Naive thymus-derived CD4-positive, alpha-beta T cell (primary cell): ENCODE measurements at regions not wholly inside any gene's neighbourhood (a gene's known extent, or its start where the extent isn't known, plus 50 kb on each side); places are given as distances from the start of the nearest gene placed in this dataset.
"Not testable (repeated sequence)": the region's sequence is repeated elsewhere in the genome, so short reads cannot be mapped to it uniquely, and the experiment has no call there.

Source experiments
- ATAC-seq: fragments of 150-1000 bp; cut with Tn5 transposase; 2 replicates; pipeline ENCODE4 v1.10.0; 2021; ENCODE audit warnings: mild to moderate bottlenecking, moderate library complexity
- CTCF ChIA-PET: fragments of 350-600 bp; sonication (Branson Sonifier 250); formaldehyde crosslinking; loops from one replicate; lab custom pipeline; 2021; ENCODE audit warnings: antibody characterized with exemption; lab: Charles Lee
- POLR2A ChIA-PET: fragments of 350-600 bp; sonication (Branson Sonifier 250); formaldehyde crosslinking; loops from one replicate; lab custom pipeline; 2021; ENCODE audit warnings: antibody characterized with exemption, inconsistent platforms; lab: Charles Lee
- DNase-seq, 9 donors: peaks; one replicate each; pipeline versions ENCODE4 v3.0.0 to v3.0.0-alpha.2; 2020 to 2022; ENCODE audit warnings: mixed read lengths in 1 of 9
- H3K27ac ChIP-seq: one replicate; pipeline ENCODE4 v1.7.0; 2013; ENCODE audit warnings: mild to moderate bottlenecking, low read depth, low read length, moderate library complexity
- H3K27me3 ChIP-seq, 2 donors: one replicate each; pipeline ENCODE4 v1.7.0; 2013; ENCODE audit warnings: low read length in 2 of 2, mild to moderate bottlenecking in 2 of 2, moderate library complexity in 2 of 2; ENCODE audit not compliant: control insufficient read depth in 2 of 2, insufficient read depth in 2 of 2
- H3K36me3 ChIP-seq, 3 experiments: 1 replicate in 2 of 3; 2 replicates in 1 of 3; pipeline ENCODE4 v1.7.0; 2013; ENCODE audit warnings: low read length in 3 of 3, mild to moderate bottlenecking in 3 of 3, moderate library complexity in 1 of 3; ENCODE audit not compliant: insufficient read depth in 3 of 3, control insufficient read depth in 2 of 3
- H3K4me1 ChIP-seq, 2 donors: one replicate each; pipeline ENCODE4 v1.7.0; 2013; ENCODE audit warnings: low read length in 2 of 2, mild to moderate bottlenecking in 2 of 2, moderate library complexity in 1 of 2; ENCODE audit not compliant: control insufficient read depth in 2 of 2, insufficient read depth in 2 of 2
- H3K4me3 ChIP-seq: 2 replicates; pipeline ENCODE4 v1.7.0; 2013; ENCODE audit warnings: mild to moderate bottlenecking, low read length
- H3K9me3 ChIP-seq, 3 experiments: 1 replicate in 2 of 3; 2 replicates in 1 of 3; pipeline ENCODE4 v1.7.0; 2013; ENCODE audit warnings: low read length in 3 of 3; ENCODE audit not compliant: control insufficient read depth in 2 of 3
- H3K27ac Mint-ChIP-seq, 9 donors: one replicate each; pipeline ENCODE4 v1.8.0; 2020 to 2022; ENCODE audit warnings: mixed read lengths in 9 of 9, mild to moderate bottlenecking in 8 of 9, moderate library complexity in 5 of 9, inconsistent platforms in 2 of 9
- H3K27me3 Mint-ChIP-seq, 5 donors: one replicate each; pipeline ENCODE4 v1.8.0; 2021 to 2022; ENCODE audit warnings: mixed read lengths in 5 of 5, mild to moderate bottlenecking in 1 of 5
- H3K36me3 Mint-ChIP-seq, 5 donors: one replicate each; pipeline ENCODE4 v1.8.0; 2020 to 2022; ENCODE audit warnings: mixed read lengths in 5 of 5, mild to moderate bottlenecking in 3 of 5, inconsistent platforms in 1 of 5
- H3K4me1 Mint-ChIP-seq, 7 donors: one replicate each; pipeline ENCODE4 v1.8.0; 2020 to 2022; ENCODE audit warnings: mixed read lengths in 7 of 7, mild to moderate bottlenecking in 3 of 7, inconsistent platforms in 1 of 7
- H3K4me3 Mint-ChIP-seq, 10 donors: one replicate each; pipeline ENCODE4 v1.8.0; 2020 to 2022; ENCODE audit warnings: mild to moderate bottlenecking in 10 of 10, mixed read lengths in 10 of 10, moderate library complexity in 6 of 10, inconsistent platforms in 2 of 10
- H3K9me3 Mint-ChIP-seq, 11 donors: one replicate each; pipeline ENCODE4 v1.8.0; 2020 to 2022; ENCODE audit warnings: mixed read lengths in 11 of 11, mild to moderate bottlenecking in 4 of 11, inconsistent platforms in 1 of 11, moderate library complexity in 1 of 11
- intact Hi-C, 2 donors: fragments of 100-400 bp; cut with micrococcal nuclease; formaldehyde crosslinking; loops; one replicate each; pipeline ENCODE4 v1.15.1; 2023

- no peak overlapping the region for H3K4me3 ChIP-seq
- Mint-ChIP-seq H3K27ac (no peak overlapping the region), H3K9me3 (peaks cover 0 to 9% (median 3%) of the 10 kb centered on the region in 11 donors), H3K36me3 (no peaks in the 10 kb centered on the region), H3K4me1 (peaks cover 0 to 7% (median 4%) of the 10 kb centered on the region in 7 donors), H3K27me3 (peaks cover 0 to 18% (median 14%) of the 10 kb centered on the region in 5 donors), H3K4me3 (no peak overlapping the region)
- no peaks in the 10 kb centered on the region for H3K9me3 ChIP-seq
- intact Hi-C loops = loop anchor here in 1 of 2 donors (5.0 kb wide), 1 partner anchor 1521 kb away; no protein-coding TSS in a partner anchor
- POLR2A ChIA-PET = no interaction called here
- no peaks in the 10 kb centered on the region for H3K27me3 ChIP-seq
- H3K36me3 ChIP-seq = no peaks in the 10 kb centered on the region
- DNase-seq (no peak), ATAC-seq (no peak)
- no peaks in the 10 kb centered on the region for H3K4me1 ChIP-seq
- no peak overlapping the region for H3K27ac ChIP-seq
- CTCF ChIA-PET = no interaction called here
Observed at GRCh38 chr14:30272848-30273832, 285.8 kb upstream of the G2E3 start.

GRCh38 chr14:30275604-30276003 lies 283.4 kb upstream of the G2E3 start:
- H3K27ac ChIP-seq = no peak overlapping the region
- H3K27me3 ChIP-seq = no peaks in the 10 kb centered on the region
- Mint-ChIP-seq H3K9me3 (peaks cover 0 to 16% (median 5%) of the 10 kb centered on the region in 11 donors), H3K36me3 (no peaks in the 10 kb centered on the region), H3K27me3 (peaks cover 0 to 13% (median 6%) of the 10 kb centered on the region in 5 donors), H3K4me3 (no peak overlapping the region), H3K4me1 (no peaks in the 10 kb centered on the region), H3K27ac (no peak overlapping the region)
- ChIA-PET POLR2A (no interaction called here), CTCF (no interaction called here)
- no peaks in the 10 kb centered on the region for H3K9me3 ChIP-seq
- no peaks in the 10 kb centered on the region for H3K4me1 ChIP-seq
- no peaks in the 10 kb centered on the region for H3K36me3 ChIP-seq
- intact Hi-C loops = no loop called here
- DNase-seq (no peak), ATAC-seq (no peak)
- no peak overlapping the region for H3K4me3 ChIP-seq

GRCh38 chr14:30277268-30277667 lies 281.7 kb upstream of the G2E3 start:
- Mint-ChIP-seq H3K27ac (no peak overlapping the region), H3K27me3 (peaks cover 0 to 13% (median 6%) of the 10 kb centered on the region in 5 donors), H3K4me3 (no peak overlapping the region), H3K9me3 (peaks cover 0 to 16% (median 5%) of the 10 kb centered on the region in 11 donors), H3K36me3 (no peaks in the 10 kb centered on the region), H3K4me1 (no peaks in the 10 kb centered on the region)
- Histone ChIP-seq H3K36me3 (no peaks in the 10 kb centered on the region), H3K9me3 (no peaks in the 10 kb centered on the region), H3K27ac (no peak overlapping the region), H3K4me3 (no peak overlapping the region), H3K4me1 (no peaks in the 10 kb centered on the region), H3K27me3 (no peaks in the 10 kb centered on the region)
- no peak for ATAC-seq
- POLR2A ChIA-PET = no interaction called here
- CTCF ChIA-PET = no interaction called here
- intact Hi-C loops = no loop called here
- no peak for DNase-seq

GRCh38 chr14:30278856-30279255 lies 280.1 kb upstream of the G2E3 start:
- CTCF ChIA-PET = not testable (repeated sequence)

GRCh38 chr14:30283822-30284446 lies 275.0 kb upstream of the G2E3 start:
- H3K27ac Mint-ChIP-seq = no peak overlapping the region
- no peaks in the 10 kb centered on the region for H3K36me3 ChIP-seq
- H3K4me3 Mint-ChIP-seq = no peak overlapping the region
- no peak overlapping the region for H3K4me3 ChIP-seq
- intact Hi-C loops = no loop called here
- H3K27ac ChIP-seq = no peak overlapping the region
- peaks cover 0 to 3% (median 0%) of the 10 kb centered on the region in 5 donors for H3K27me3 Mint-ChIP-seq
- ATAC-seq = no peak
- no peaks in the 10 kb centered on the region for H3K4me1 ChIP-seq
- peaks cover 0 to 6% (median under 1%) of the 10 kb centered on the region in 11 donors for H3K9me3 Mint-ChIP-seq
- no peaks in the 10 kb centered on the region for H3K4me1 Mint-ChIP-seq
- H3K27me3 ChIP-seq = no peaks in the 10 kb centered on the region
- POLR2A ChIA-PET = no interaction called here
- CTCF ChIA-PET = no interaction called here
- no peak for DNase-seq
- no peaks in the 10 kb centered on the region for H3K36me3 Mint-ChIP-seq
- no peaks in the 10 kb centered on the region for H3K9me3 ChIP-seq

More at GRCh38 chr14:30278856-30279255, 280.1 kb upstream of the G2E3 start:
- Mint-ChIP-seq H3K27me3 (peaks cover 0 to 13% (median 6%) of the 10 kb centered on the region in 5 donors), H3K9me3 (peaks cover 0 to 16% (median 5%) of the 10 kb centered on the region in 11 donors)
- H3K27me3 ChIP-seq, intact Hi-C loops, POLR2A ChIA-PET, H3K27ac ChIP-seq, H3K4me3 Mint-ChIP-seq, H3K36me3 ChIP-seq, H3K36me3 Mint-ChIP-seq, H3K4me3 ChIP-seq, H3K27ac Mint-ChIP-seq, H3K4me1 Mint-ChIP-seq, DNase-seq, H3K4me1 ChIP-seq, H3K9me3 ChIP-seq, ATAC-seq: not testable (repeated sequence)

- CTCF ChIA-PET = no interaction called here
- Histone ChIP-seq H3K27ac (no peak overlapping the region), H3K9me3 (no peaks in the 10 kb centered on the region), H3K36me3 (no peaks in the 10 kb centered on the region), H3K27me3 (no peaks in the 10 kb centered on the region), H3K4me3 (no peak overlapping the region), H3K4me1 (no peaks in the 10 kb centered on the region)
- intact Hi-C loops = no loop called here
- peaks cover 0 to 6% (median 0%) of the 10 kb centered on the region in 11 donors for H3K9me3 Mint-ChIP-seq
- DNase-seq = no peak
- no peaks in the 10 kb centered on the region for H3K36me3 Mint-ChIP-seq
- H3K4me3 Mint-ChIP-seq = no peak overlapping the region
- POLR2A ChIA-PET = no interaction called here
- no peak overlapping the region for H3K27ac Mint-ChIP-seq
- H3K4me1 Mint-ChIP-seq = no peaks in the 10 kb centered on the region
- H3K27me3 Mint-ChIP-seq = peaks cover 0 to 3% (median 0%) of the 10 kb centered on the region in 5 donors
- ATAC-seq = no peak
Observed at GRCh38 chr14:30284808-30285207, 274.1 kb upstream of the G2E3 start.
